ENCODE measurements at regions not wholly inside any gene's neighbourhood (a gene's known extent, or its start where the extent isn't known, plus 50 kb on each side); places are given as distances from the start of the nearest gene placed in this dataset.

DNA sequence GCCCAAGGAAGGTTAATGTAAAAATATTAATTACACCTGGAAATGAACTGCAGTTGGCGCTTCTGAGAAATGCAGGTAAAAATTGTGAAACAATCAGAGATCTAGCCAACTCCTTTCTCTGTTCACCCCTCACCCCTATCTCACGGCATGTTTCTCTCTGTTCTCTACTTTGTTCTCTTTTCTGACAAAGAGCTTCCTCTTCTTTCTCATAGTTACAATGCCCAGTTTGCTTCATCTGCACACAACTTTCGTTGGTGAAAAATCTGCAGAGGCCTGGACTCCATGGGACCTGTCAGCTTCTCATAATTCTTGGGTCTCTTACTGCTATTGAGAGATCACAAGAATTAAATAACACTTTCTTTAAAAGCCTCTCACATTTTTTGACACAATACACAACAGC is 212.9 kb upstream of the LRRN1 start:
- DNase-seq (ENCODE audit: low spot score in 2 of 2) (no peak), FAIRE-seq (no peak)

DNA sequence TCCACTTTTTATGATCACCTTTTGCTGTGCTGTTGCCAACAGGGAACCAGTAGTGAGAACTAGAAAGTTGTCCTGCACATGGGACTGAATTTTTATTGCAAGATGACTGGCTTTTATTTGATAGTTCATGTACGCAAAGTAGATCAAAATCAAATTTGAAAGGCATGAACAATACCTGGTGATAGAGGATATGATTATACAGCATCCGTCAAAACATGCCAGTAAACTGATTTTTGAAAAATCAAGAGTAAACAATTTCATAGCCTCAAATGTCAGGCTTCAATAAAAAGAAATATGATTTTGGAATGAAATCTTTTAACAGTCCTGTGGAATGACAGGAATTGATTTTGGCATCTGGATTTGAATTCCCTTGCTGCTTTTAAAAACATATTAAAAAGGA is 219.6 kb upstream of the LRRN1 start:
- no peak for DNase-seq (ENCODE audit: low spot score in 2 of 2)
- no peak for FAIRE-seq

DNA sequence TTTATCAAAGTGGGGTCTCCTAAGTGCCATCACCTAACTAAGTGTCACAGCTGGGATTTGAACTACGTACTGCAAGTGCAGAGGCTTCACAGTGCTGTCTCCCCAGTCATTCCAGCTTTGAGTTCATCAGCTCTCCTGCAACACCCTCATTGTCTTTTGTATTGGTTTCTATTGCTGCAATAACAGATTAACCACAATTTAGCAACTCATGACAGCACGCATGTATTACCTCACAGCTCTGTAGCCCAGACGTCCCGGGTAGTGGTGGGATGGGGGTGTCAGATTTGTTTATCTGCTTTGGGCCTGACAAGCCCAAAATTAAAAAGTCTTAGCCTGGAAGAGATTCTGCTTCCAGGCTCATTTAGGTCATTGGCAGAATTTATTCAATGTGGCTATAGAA is 220.5 kb upstream of the LRRN1 start:
- DNase-seq (ENCODE audit: low spot score in 2 of 2) (no peak), FAIRE-seq (no peak)

DNA sequence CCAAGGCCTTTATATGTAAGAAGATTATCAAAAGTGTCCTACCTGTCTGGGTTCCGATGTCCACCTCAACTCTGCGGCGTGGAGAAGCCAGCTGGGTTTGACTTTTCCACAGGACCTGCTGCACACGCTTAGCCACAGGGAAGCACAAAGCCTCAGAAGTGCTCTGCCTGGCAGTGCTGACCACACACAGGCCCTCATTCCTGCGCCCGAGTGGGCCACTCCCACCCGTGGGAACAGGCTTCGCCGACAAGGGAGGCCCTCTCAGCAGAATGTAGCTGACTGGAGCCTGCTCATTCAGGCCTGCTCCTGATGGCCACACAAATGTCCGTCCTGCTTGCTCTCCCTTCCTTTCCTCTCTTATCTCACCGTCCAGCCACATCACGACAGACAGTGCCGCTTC is 221.4 kb upstream of the LRRN1 start:
- DNase-seq (ENCODE audit: low spot score in 2 of 2) (no peak), FAIRE-seq (no peak)

DNA sequence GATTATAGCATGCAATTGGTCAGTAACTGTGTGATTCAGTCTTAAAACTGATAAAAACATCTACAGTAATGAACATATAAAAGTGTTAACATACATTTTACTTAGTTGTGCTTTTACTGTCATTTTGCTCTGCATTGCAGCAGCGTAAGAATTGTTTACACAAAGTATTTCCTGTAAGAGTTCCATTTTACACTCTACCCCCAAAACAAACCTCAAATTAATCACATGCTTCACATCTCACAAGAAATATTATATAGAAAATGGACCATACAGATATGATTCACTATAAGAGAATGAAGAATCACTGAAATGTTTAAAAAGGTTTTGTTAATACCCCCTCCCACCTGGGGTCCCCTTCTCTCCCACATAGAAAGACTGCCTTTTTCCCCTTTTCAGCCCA is 225.9 kb upstream of the LRRN1 start:
- DNase-seq (ENCODE audit: low spot score in 2 of 2) = no peak
- no peak for FAIRE-seq

DNA sequence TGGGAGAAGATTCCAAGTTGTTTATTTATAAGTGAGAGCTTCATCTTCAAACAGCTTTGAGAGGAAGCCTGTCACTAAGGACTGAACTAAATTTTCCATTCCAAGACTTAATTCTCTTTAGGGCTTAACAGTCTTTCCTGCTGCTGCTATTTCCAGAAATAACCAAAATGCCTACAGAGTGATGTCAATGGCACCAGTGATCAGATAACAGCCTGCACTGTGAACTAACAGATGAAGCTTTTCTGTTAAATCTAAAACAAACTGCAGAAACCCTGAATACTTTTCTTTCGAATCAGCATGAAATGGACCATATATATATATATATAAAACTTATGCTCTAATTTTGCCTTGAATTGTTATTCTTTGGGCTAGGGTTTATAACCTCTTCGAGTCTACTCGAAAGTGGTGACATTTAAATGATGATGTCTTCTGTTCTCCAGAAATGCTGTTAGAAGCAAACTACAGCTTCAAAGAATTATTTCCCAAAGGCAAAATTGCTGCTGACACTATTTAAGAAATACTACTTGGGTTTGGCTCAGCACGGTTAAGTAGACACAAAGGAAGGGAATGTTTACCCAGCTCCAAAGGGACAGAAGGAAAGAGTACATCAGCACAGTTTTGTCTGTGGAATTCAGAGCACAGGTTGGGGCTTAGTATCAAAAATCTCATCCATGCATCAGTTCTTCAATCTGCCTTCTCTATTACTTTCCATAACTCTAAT is 238.5 kb upstream of the LRRN1 start:
- DNase-seq (ENCODE audit: low spot score in 2 of 2) = no peak

DNA sequence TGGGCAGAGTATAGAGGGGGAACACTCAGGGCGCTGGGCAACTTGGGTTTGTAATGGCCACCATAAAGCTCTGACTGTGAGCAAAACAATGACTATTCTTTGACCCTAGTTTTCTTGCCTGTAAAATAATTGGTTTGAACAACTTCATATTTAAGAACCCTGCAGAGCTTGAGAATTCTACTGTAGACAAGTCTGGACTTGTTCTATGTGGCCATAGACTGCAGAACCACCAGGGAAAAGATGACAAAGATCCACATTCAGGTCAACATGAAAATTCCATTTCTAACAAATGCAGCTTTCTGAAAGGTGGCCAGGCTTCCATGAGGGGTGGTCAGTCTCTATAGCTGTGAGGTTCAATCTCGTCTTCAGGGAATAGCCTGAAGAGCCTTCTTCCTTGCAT is 239.4 kb upstream of the LRRN1 start:
- DNase-seq (ENCODE audit: low spot score in 2 of 2) (no peak), FAIRE-seq (no peak)

More for the DNA sequence above, 238.5 kb upstream of the LRRN1 start:
- no peak for FAIRE-seq

DNA sequence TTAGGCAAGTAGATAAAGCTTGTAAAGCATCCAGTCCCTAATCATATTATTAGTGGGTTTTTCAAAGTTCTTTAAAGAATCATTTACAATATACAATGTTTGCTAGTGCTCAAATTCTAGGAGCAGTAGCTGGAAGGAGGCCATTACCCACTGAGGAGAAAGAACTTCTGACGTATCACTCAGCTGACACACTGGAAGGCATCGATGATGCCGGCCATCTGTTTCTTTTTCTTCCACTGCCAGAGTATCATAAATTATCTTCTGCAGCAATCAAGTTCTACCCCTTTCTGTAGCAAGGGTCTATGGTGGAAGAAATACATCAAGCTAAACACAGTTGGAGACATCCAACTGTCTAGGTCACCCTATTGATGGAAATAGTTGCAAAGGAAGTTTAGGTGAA is 243.2 kb upstream of the LRRN1 start:
- DNase-seq (ENCODE audit: low spot score in 2 of 2) = no peak
- no peak for FAIRE-seq

DNA sequence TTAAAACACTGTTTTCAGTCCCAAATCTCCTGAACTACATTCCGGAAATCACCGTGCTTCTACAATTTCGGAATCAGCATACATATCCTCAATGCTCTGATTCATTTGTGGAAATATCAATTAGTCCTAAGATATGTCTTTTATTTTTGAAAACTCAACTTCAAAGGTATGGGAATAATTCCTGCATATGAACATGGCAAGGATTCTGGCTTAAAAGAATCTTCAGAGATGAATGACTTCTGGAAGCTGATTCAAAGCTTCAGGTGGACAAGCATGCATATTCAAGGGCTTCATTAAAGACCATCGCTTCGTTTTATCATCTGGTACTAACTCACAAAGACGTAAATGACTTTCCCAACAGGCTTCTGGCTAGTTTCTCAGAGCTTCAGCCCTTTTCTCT is 246.0 kb upstream of the LRRN1 start:
- no peak for FAIRE-seq
- no peak for DNase-seq (ENCODE audit: low spot score in 2 of 2)

DNA sequence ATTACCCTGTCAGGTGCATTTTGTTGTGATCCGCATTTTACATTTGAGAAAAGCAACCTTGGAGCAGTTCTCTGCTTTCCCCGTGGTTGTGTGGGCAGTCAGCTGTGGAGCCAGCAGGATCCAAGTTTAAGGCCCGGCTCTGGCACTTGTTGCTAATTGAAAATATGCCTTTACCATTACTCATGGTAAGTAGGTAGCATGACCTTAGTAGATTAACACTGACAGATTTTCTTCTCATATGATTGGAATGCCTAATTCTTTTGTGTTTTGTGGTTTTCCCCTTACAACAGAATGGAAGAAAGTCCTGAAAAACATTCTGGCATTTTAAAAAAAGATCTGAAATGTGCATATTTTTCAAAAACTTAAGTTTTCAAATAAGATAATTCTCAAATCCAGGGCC is 246.5 kb upstream of the LRRN1 start:
- FAIRE-seq = no peak
- no peak for DNase-seq (ENCODE audit: low spot score in 2 of 2)

DNA sequence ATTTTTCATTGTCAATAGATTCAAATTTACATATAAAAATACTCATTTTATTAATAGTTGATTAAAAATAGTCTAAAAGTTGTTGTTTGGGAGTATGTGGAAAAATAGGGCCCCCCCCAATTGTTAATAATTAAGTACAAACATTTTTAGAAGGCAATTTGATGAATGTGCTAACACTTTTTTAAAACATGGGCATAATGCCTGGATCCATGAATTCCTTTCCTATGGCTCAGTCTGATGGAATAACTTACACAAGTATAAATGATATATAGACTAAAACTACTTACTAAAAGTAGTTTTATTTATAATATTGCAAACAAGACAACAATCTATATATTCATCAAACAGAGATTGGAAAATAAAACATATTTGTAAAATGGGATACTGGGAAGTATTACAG is 247.2 kb upstream of the LRRN1 start:
- FAIRE-seq = no peak

DNA sequence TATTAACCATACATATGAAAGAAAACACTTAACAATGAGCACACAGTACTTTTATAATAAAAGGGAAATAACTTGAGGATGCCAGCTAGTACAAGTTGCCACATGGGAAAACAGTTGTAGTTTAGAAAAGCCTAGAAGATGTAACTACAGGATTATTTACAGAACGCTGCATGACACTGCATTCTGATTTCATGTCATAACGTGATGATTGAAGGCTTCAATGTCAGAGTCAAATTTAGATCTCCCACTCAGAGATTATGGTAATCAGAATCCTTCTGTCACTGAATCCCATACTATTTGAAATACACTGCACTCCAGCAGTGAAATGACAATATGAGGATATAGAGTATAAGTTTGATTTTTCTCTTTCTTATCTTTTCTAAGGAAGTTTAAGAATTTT is 253.9 kb upstream of the LRRN1 start:
- DNase-seq (ENCODE audit: low spot score in 2 of 2) (no peak), FAIRE-seq (no peak)

More for the DNA sequence above, 247.2 kb upstream of the LRRN1 start:
- DNase-seq (ENCODE audit: low spot score in 2 of 2) = no peak

DNA sequence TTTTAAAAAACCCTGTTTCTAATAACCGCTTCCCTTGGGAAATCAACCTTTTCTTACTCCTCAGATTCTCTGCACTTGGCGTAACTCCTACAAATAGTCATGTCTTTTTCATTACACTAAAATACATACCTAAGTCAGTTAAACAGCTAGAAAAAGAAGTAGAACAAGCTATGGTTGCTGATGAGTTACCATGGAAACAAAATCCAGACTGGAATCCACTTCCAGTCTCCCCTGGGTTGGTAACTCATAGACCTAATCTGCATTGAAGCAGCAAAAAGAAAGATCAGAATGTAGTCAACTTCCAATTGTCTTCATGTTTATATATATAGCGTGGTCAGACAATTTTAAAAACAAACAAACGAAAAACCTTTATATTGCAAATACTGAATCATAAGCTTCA is 260.8 kb upstream of the LRRN1 start:
- no peak for FAIRE-seq
- no peak for DNase-seq (ENCODE audit: low spot score in 2 of 2)

DNA sequence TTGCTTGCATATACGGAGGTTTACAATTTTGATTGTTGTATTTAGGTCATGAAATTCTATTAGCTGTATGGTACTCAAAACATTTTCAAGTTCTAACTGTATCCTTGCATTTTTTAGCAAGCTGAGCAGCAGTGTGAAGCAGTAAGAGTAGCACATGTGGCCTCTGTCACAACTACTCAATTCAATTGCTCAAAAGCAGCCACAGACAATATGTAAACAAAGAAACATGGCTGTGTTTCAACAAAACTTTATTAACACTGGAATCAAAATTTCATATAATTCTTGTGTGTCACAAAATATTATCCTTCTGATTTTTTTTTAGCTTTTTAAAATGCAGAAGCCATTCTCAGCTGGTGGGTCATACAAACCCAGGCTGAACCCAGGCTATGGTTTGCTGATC is 266.7 kb upstream of the LRRN1 start:
- no peak for DNase-seq (ENCODE audit: low spot score in 2 of 2)

DNA sequence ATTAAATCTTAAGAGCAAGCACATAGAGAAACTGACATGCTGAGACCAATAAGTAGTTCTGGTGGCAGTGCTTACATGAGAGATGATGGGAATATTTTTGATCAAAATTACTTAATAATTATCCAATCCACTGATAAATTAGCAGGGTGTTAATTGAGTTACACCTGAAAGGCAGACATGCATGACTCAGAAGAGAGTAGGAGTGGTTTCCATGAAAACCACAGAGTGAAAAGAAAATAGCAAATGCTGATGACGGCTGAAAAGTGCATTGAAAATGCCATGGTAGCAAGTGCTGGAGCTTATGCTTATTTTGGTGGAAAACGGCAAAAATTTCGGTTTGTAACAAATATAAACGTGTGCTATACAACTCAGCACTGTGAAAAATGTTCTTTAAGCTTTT is 267.8 kb upstream of the LRRN1 start:
- FAIRE-seq = no peak

More for the DNA sequence above, 266.7 kb upstream of the LRRN1 start:
- no peak for FAIRE-seq

DNA sequence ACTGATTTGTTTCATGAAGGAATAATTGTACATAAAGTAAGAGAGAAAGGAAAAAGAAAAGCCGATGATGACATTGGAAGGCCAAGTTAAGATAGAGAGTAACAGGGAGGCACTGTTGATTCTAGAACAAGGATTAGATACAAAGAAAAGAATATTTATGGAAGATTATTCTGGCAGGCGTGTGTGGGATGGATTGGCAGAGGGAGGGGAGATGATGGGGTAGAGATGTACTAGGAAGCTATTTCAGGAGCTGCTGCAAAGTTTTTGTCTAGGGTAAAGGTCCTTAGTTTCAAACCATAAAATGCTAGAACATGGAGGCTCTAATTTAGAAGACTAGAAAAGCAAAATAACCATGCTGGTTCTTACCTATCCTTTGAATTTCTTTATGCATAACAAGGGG is 280.0 kb upstream of the LRRN1 start:
- no peak for FAIRE-seq

More for the DNA sequence above, 267.8 kb upstream of the LRRN1 start:
- no peak for DNase-seq (ENCODE audit: low spot score in 2 of 2)

DNA sequence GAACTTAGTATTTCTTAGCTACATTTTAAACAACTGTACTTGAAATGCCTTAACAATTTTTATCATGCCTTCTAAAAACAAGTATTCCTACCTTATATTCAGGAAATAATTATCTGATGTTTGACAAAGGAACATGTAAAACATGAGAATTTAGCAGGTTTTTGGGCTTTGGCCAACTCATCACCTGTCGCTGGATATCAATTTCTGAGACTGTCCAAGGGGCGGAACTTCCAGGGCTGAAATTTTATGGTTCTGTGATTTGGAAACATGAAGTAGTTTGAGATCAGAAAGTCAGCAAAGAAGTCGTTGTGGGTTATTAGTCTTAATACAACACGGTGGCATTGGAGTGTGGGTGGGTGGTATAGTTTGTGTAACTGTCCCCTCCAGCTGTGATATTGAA is 282.2 kb upstream of the LRRN1 start:
- DNase-seq (ENCODE audit: low spot score in 2 of 2) (no peak), FAIRE-seq (no peak)

More for the DNA sequence above, 280.0 kb upstream of the LRRN1 start:
- DNase-seq (ENCODE audit: low spot score in 2 of 2) = no peak

DNA sequence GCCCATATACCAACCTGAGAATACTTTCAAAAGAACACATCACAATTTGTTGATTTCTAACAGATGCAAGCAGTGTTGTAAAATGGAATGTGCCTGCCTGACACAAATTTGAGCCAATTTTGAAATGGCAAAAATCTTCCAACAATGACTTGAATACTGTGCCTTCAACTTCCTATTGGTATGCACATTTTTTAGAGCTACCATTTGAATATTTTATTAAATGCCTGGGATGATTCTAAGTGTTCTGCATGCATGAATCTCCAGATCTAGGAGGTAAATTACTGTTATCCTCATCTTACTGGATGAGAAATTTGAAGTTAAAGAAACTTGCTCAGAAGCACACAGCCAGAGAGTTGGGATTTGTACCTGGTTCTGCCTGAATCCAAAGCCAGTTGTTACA is 282.8 kb upstream of the LRRN1 start:
- DNase-seq (ENCODE audit: low spot score in 2 of 2) (no peak), FAIRE-seq (no peak)

DNA sequence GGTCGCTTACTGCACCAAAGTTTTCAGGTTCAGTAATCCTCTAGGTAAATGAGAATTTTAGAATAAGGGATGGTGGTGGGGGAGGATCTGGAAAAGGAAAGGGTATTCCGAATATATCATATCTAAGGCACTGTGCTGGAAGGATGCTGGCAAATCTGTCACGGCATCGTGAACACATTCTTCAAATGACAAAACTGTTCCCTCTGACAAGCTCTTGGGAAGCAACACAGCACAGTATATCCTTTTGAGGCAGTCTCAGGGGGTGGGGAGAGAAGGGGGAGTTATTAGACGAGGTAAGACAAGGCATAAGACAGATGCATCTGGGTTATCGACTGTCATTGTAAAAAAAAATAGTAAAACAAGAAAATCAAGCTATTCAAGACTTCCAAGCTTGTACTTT is 289.6 kb upstream of the LRRN1 start:
- no peak for FAIRE-seq
- DNase-seq (ENCODE audit: low spot score in 2 of 2) = no peak

DNA sequence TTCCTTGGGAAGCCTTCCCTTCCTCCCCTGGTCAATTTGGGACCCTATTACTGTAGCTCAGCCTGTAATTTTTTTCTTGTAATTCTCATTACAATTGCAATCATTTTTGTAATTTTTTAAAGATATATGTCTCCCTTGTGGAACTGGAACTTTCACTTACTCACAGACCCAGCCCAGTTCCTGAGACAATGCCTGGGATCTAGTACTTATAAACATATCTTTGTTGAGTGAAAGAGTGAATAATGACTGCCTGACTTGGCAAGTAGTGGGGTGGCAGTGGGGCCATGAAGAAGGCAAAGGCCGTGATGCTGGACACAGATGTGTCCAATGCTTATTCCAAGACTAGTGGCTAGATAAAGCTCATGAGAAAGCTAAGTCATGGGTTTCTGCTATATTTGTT is 294.5 kb upstream of the LRRN1 start:
- FAIRE-seq (no peak), DNase-seq (ENCODE audit: low spot score in 2 of 2) (no peak)

DNA sequence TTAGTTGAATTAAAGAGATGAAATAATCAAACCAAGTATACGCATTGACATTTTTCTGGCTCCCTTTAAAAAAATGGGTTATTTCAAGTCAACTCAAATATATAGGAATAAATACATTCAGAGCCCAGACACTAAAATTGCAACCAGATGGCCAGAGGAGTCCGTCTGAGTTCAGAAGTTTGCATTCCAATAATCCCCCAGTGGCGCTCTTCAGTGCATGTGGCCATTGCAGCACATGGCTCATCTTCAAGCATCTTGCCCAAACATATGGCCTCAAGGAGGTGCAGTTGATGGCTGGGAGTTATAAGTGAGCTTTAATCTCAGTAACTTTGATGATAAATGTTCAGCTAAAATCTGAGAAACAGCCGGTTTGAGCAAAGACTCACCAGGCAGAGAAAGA is 295.8 kb upstream of the LRRN1 start:
- no peak for FAIRE-seq
- no peak for DNase-seq (ENCODE audit: low spot score in 2 of 2)

DNA sequence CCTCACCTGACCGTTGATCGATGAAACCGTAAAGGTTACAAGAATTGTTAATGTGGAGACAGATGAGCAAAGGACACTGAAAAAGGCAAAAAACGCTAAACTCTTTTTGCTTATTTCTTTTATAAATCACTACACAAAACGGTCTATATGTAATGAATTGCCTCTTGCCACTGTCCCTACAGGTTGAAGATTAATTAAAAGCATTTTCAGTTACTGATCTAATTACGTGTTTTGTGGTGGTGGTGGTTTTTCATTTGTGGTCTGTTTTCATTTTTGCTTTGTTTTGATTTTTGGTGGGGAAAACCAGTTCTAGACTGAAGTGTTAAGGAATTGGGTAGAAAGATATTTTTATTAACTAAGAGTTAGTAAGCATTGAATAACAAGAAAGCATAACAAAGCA is 299.2 kb upstream of the LRRN1 start:
- DNase-seq (ENCODE audit: low spot score in 2 of 2) (no peak), FAIRE-seq (no peak)

DNA sequence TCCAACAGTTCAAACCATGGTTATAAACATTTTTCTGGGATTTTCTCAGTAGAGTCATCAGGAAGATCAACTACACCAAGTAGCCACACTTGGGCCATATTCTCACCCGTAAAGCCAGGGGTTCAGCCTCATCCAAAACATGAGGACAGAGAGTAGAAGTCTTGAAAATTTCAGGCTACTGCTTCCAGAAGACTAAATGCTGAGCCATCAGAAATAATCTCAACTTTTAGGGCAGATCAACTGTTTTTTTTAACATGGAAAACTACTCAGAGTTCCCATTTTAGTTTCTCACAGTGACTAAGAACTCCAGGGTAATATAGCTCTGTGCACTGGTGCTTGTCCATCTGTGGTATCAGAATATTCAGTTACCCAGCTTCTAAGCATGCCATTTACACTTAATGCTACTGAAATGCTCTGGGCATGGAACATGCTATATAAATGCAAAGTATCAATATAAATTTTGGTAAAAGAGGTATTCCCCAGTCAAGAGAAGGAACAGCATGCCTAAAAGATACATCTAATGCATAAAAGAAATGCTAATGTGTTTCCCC is 300.1 kb upstream of the LRRN1 start:
- FAIRE-seq = no peak
- no peak for DNase-seq (ENCODE audit: low spot score in 2 of 2)

Measured in frontal cortex (tissue), 3 donors.